22Rv1 (cell line): ENCODE measurements at regions not wholly inside any gene's neighbourhood (a gene's known extent, or its start where the extent isn't known, plus 50 kb on each side); places are given as distances from the start of the nearest gene placed in this dataset.

Experiments
- ZFX ChIP-seq: fragments of 450-650 bp; IDR thresholded peaks from 2 replicates; pipeline ENCODE4 v1.6.1; 2017; ENCODE audit warnings: antibody characterized with exemption, borderline replicate concordance
- TF ChIP-seq, protein P1 (sequence below): fragments of 450-650 bp; IDR thresholded peaks from 2 replicates; pipeline ENCODE4 v1.5.1; 2017; ENCODE audit warnings: mild to moderate bottlenecking

GRCh38 chr4:138407329-138407728, 165.2 kb upstream of the SLC7A11 start:
- TF ChIP-seq, protein P1, sequence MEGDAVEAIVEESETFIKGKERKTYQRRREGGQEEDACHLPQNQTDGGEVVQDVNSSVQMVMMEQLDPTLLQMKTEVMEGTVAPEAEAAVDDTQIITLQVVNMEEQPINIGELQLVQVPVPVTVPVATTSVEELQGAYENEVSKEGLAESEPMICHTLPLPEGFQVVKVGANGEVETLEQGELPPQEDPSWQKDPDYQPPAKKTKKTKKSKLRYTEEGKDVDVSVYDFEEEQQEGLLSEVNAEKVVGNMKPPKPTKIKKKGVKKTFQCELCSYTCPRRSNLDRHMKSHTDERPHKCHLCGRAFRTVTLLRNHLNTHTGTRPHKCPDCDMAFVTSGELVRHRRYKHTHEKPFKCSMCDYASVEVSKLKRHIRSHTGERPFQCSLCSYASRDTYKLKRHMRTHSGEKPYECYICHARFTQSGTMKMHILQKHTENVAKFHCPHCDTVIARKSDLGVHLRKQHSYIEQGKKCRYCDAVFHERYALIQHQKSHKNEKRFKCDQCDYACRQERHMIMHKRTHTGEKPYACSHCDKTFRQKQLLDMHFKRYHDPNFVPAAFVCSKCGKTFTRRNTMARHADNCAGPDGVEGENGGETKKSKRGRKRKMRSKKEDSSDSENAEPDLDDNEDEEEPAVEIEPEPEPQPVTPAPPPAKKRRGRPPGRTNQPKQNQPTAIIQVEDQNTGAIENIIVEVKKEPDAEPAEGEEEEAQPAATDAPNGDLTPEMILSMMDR: no peak
- TF ChIP-seq ZFX: no peak
